AG08396 (cell line): ENCODE measurements at regions not wholly inside any gene's neighbourhood (a gene's known extent, or its start where the extent isn't known, plus 50 kb on each side); places are given as distances from the start of the nearest gene placed in this dataset.
A peak's percentile ranks its signal among the peaks of the same experiment; 100 is the strongest.
"Not testable (repeated sequence)": the region's sequence is repeated elsewhere in the genome, so short reads cannot be mapped to it uniquely, and the experiment has no call there.

Experiments used
- DNase-seq: peaks from one replicate; pipeline ENCODE4 v3.0.0; 2012; ENCODE audit warnings: low spot score, mixed read lengths

GRCh38 chr20:16864069-16864468 is 115.9 kb downstream of the OTOR start:
- peak; percentile 7 for DNase-seq

GRCh38 chr20:16864963-16865362 is 116.8 kb downstream of the OTOR start:
- no peak for DNase-seq

- DNase-seq = no peak
Observed at GRCh38 chr20:16865406-16865805, 117.2 kb downstream of the OTOR start.

- not testable (repeated sequence) for DNase-seq
Observed at GRCh38 chr20:16873124-16873523, 125.0 kb downstream of the OTOR start.

GRCh38 chr20:16877053-16877554 is 128.9 kb downstream of the OTOR start:
- DNase-seq = no peak

- no peak for DNase-seq
Observed at GRCh38 chr20:16885746-16886145, 137.6 kb downstream of the OTOR start.

GRCh38 chr20:16898433-16898832 is 150.3 kb downstream of the OTOR start:
- DNase-seq = peak; percentile 10

GRCh38 chr20:16902662-16903061 is 154.5 kb downstream of the OTOR start:
- no peak for DNase-seq

GRCh38 chr20:16904751-16905150 is 156.6 kb downstream of the OTOR start:
- DNase-seq = no peak

- no peak for DNase-seq
Observed at GRCh38 chr20:16914277-16914676, 166.1 kb downstream of the OTOR start.

GRCh38 chr20:16916165-16916564 is 168.0 kb downstream of the OTOR start:
- DNase-seq = no peak

GRCh38 chr20:16917636-16918035 is 169.5 kb downstream of the OTOR start:
- DNase-seq = no peak

- DNase-seq = no peak
Observed at GRCh38 chr20:16918366-16918765, 170.2 kb downstream of the OTOR start.

GRCh38 chr20:16919841-16920240 is 171.7 kb downstream of the OTOR start:
- DNase-seq = no peak

GRCh38 chr20:16922834-16923233 is 174.7 kb downstream of the OTOR start:
- peak; percentile 78 for DNase-seq

- DNase-seq = no peak
Observed at GRCh38 chr20:16926626-16927430, 178.7 kb downstream of the OTOR start.

- peak; percentile 46 for DNase-seq
Observed at GRCh38 chr20:16929756-16930155, 181.6 kb downstream of the OTOR start.

- DNase-seq = no peak
Observed at GRCh38 chr20:16930656-16931055, 182.5 kb downstream of the OTOR start.

- no peak for DNase-seq
Observed at GRCh38 chr20:16939051-16939450, 190.9 kb downstream of the OTOR start.

GRCh38 chr20:16940701-16941100 is 192.5 kb downstream of the OTOR start:
- no peak for DNase-seq

GRCh38 chr20:16942051-16942450 is 193.9 kb downstream of the OTOR start:
- DNase-seq = no peak

GRCh38 chr20:16942756-16943155 is 194.6 kb downstream of the OTOR start:
- DNase-seq = no peak

- no peak for DNase-seq
Observed at GRCh38 chr20:16944745-16945144, 196.6 kb downstream of the OTOR start.

GRCh38 chr20:16945619-16946018 is 197.5 kb downstream of the OTOR start:
- DNase-seq = no peak
